Fibroblast of pulmonary artery (primary cell): ENCODE measurements at regions not wholly inside any gene's neighbourhood (a gene's known extent, or its start where the extent isn't known, plus 50 kb on each side); places are given as distances from the start of the nearest gene placed in this dataset.

ENCODE experiments used
- DNase-seq: peaks from one replicate; pipeline ENCODE4 v3.0.0-alpha.2; 2010; ENCODE audit warnings: low read depth
- H3K4me3 ChIP-seq: replicated peaks from 2 replicates; pipeline ENCODE4 v1.5.1; 2011; ENCODE audit warnings: low read depth, mild to moderate bottlenecking, control low read depth, low read length, moderate library complexity
- TF ChIP-seq, protein P1 (sequence below): IDR thresholded peaks from 2 replicates; pipeline ENCODE4 v1.5.1; 2011; ENCODE audit warnings: mild to moderate bottlenecking, control low read depth, low read length, inconsistent platforms; ENCODE audit errors: missing control alignments

DNA sequence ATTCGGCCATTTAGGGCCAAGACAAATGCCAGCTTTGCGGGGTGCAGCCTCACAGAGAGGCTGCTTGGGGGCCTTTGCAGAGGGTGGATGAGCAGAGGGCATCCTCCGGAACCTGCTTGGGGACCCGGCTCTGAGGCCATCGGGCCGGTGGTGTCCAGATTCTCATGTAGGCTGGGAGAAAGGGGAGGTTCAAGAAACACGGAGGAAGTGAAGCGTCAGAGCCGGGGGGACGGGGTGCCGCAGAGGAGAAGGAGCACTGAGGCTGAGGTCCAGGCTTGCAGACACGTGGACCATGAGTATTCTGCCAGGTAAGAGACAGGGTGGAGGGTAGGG is 150.7 kb upstream of the SHH start:
- DNase-seq = no peak
- TF ChIP-seq, protein P1, sequence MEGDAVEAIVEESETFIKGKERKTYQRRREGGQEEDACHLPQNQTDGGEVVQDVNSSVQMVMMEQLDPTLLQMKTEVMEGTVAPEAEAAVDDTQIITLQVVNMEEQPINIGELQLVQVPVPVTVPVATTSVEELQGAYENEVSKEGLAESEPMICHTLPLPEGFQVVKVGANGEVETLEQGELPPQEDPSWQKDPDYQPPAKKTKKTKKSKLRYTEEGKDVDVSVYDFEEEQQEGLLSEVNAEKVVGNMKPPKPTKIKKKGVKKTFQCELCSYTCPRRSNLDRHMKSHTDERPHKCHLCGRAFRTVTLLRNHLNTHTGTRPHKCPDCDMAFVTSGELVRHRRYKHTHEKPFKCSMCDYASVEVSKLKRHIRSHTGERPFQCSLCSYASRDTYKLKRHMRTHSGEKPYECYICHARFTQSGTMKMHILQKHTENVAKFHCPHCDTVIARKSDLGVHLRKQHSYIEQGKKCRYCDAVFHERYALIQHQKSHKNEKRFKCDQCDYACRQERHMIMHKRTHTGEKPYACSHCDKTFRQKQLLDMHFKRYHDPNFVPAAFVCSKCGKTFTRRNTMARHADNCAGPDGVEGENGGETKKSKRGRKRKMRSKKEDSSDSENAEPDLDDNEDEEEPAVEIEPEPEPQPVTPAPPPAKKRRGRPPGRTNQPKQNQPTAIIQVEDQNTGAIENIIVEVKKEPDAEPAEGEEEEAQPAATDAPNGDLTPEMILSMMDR = no peak
- H3K4me3 ChIP-seq = no peak overlapping the region

DNA sequence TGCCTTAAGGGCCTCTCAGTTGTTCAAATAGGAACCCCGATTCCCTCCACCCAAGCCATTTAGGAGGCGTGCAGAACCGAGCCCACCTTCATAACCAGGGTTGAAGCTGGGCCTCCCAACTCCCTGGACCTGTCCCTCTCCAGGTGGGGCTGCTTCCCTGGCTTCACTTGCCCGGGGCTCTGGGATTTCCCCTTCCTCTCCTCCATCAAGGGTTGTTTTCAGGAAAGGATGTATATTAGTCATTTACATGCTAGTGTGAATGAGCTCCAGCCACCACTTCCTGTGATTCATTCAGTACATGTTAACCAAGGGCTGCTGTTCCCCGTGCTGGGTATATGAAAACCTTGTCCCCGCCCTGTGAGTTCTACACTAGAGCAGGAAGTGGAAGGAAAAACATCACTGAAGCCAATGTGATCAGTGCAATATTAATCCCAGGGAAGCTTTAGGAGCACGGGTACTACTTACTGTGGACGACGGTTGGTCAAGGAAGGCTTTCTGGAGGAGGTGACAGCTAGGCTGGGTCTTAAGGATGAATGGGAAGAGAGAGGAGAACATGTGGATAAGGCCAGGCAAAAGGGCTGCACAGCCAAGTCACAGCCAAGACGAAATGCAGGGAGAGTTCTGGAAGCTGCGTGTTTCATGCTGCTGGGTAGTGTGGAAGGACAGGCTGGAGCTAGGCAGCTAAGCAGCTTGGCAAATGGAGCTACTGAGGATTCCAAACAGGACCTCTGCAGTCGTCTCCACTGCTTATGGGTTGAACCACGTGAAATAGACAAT is 150.1 kb upstream of the SHH start:
- TF ChIP-seq, protein P1 = no peak
- peak; percentile 45 for DNase-seq
- no peak overlapping the region for H3K4me3 ChIP-seq

DNA sequence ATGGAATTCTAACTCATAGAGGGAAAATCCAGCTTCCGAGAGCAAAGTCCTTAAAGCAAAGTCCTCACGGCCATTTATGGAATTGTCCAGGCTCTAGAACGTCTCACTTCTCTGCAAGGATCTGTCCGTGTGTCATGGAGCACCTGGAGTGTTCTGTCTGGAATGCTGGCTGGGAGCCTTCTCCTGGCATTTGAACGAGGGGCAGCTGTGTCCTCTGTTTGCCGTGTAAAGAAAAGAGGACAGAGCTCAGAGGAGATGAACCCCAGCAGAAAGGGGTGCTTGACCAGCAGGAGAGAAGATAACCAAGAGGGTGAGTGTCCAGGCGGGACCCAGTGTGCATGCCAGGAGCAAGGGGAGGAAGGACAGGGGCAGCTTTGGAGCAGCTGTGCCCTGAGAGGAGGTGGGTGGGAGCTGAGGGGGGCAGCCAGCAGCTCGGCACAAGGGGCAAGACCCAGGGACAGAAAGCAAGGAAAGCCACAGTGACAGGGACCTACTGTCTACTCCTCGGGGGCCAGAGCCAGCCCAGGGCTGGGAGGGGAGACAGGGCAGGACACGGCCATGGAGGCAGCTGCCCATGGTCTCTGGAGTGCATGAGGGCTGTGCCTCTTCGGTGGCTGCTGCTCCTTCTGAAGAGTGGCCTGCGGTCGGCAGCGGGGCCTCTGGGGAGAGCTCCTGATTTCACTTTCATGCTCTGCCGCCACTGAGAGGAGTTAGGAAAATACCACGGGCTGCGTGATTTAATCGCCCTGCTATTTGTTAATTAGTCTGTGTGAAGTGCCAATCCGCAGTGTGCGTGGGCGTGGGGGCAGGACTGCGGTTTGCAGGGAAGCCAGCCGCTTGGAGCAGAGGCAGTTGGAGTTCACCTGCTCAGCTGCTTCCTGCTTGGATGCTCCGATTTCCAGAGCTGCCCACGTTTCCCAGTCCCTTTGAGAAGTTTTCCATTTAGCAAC is 149.3 kb upstream of the SHH start:
- TF ChIP-seq, protein P1 = no peak
- no peak overlapping the region for H3K4me3 ChIP-seq
- peak; percentile 11 for DNase-seq

DNA sequence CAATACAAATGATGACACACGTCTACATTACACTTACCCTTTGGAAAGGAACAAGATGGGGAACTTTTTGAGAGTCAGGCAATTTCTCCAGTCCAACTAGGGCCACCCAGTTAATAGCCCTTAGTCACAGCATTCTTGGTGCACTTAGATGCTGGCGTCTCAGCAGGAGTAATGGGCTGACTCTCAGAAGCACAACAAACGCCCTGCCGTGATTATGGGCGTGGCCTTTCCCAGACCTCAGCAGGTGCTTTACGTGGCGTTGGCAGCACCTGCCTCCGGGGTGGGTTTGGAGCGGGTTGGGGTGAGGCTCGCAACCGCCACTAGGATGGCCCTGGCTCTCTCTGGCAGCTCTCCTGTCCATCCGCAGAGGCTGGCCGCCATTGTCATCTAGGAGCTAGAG is 147.6 kb upstream of the SHH start:
- H3K4me3 ChIP-seq = no peak overlapping the region
- DNase-seq = no peak

DNA sequence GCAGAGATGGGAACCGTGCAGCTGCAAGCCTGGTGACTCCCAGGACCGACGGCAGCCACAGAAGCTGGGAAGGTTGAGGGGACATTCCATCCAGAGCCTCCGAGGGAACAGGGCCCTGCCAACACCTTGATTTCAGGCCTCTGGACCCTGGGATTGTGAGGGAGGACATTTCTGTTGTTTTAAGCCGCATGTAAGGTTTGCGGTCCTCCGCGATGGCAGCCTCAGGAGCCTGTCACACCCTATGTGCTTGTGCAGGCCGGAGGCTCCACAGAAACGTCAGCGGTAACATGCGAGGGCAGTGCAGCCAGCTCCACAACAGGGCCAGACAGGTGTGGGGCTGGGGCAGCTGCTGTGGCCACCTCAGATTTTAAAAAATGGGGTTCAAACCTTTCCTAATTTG is 144.7 kb upstream of the SHH start:
- TF ChIP-seq, protein P1 = no peak
- no peak overlapping the region for H3K4me3 ChIP-seq
- DNase-seq = no peak

More for the DNA sequence above, 147.6 kb upstream of the SHH start:
- TF ChIP-seq, protein P1 = no peak

- no peak overlapping the region for H3K4me3 ChIP-seq
- TF ChIP-seq, protein P1 = no peak
- no peak for DNase-seq
These were observed 143.0 kb upstream of the SHH start for GRCh38 chr7:155955367-155955635.
